ENCODE measurements at regions not wholly inside any gene's neighbourhood (a gene's known extent, or its start where the extent isn't known, plus 50 kb on each side); places are given as distances from the start of the nearest gene placed in this dataset.
"Not testable (repeated sequence)": the region's sequence is repeated elsewhere in the genome, so short reads cannot be mapped to it uniquely, and the experiment has no call there.

- TF ChIP-seq POLR2A (IDR thresholded peaks at IDR 0.05; ENCODE audit: low read length); GATA1 (IDR thresholded peaks at IDR 0.05; ENCODE audit: low read depth, low read length): not testable (repeated sequence)
Measured at GRCh38 chr15:77936567-77936966, 140.9 kb downstream of the TBC1D2B start.
